WERI-Rb-1 (cell line): ENCODE measurements at regions not wholly inside any gene's neighbourhood (a gene's known extent, or its start where the extent isn't known, plus 50 kb on each side); places are given as distances from the start of the nearest gene placed in this dataset.

Experiments used
- DNase-seq: peaks from one replicate; pipeline ENCODE4 v3.0.0-alpha.2; 2020
- H3K27ac ChIP-seq: fragments of 250-450 bp; sonication (Bioruptor Pico); 2 replicates; pipeline ENCODE4 v1.5.1; 2020; ENCODE audit warnings: mild to moderate bottlenecking, moderate library complexity
- H3K27me3 ChIP-seq: fragments of 250-450 bp; sonication (Bioruptor Pico); 2 replicates; pipeline ENCODE4 v1.5.1; 2021; ENCODE audit warnings: mild to moderate bottlenecking, low read depth, moderate library complexity; ENCODE audit not compliant: insufficient read depth, severe bottlenecking
- H3K36me3 ChIP-seq: fragments of 250-450 bp; sonication (Bioruptor Pico); 2 replicates; pipeline ENCODE4 v1.5.1; 2020; ENCODE audit warnings: mild to moderate bottlenecking, moderate library complexity
- H3K4me3 ChIP-seq: 2 replicates; pipeline ENCODE4 v1.5.1; 2011; ENCODE audit warnings: low read depth, mild to moderate bottlenecking, control low read depth, low read length
- H3K9me3 ChIP-seq: fragments of 250-450 bp; sonication (Bioruptor Pico); 2 replicates; pipeline ENCODE4 v1.5.1; 2021; ENCODE audit warnings: mild to moderate bottlenecking, moderate library complexity; ENCODE audit not compliant: severe bottlenecking
- CTCF ChIP-seq: IDR thresholded peaks from 2 replicates; pipeline ENCODE4 v1.5.1; 2011; ENCODE audit warnings: low read depth, mild to moderate bottlenecking, control low read depth, inconsistent platforms, low read length

GRCh38 chr10:128897401-128898129, 569.5 kb upstream of the MGMT start:
- peaks cover 4% of the 10 kb centered on the region for H3K27me3 ChIP-seq
- no peak overlapping the region for H3K27ac ChIP-seq
- no peak for DNase-seq
- H3K4me3 ChIP-seq = no peak overlapping the region
- TF ChIP-seq CTCF = no peak
- H3K9me3 ChIP-seq = no peaks in the 10 kb centered on the region
- H3K36me3 ChIP-seq = no peaks in the 10 kb centered on the region

- Histone ChIP-seq H3K27ac (no peak overlapping the region), H3K4me3 (no peak overlapping the region), H3K36me3 (no peaks in the 10 kb centered on the region), H3K27me3 (peaks cover 5% of the 10 kb centered on the region), H3K9me3 (no peaks in the 10 kb centered on the region)
- TF ChIP-seq CTCF = no peak
- DNase-seq = no peak
These were observed 568.7 kb upstream of the MGMT start for GRCh38 chr10:128898133-128898915.

- TF ChIP-seq CTCF = no peak
- no peak for DNase-seq
- no peak overlapping the region for H3K4me3 ChIP-seq
These were observed 568.2 kb upstream of the MGMT start for GRCh38 chr10:128898916-128899195.

DNA sequence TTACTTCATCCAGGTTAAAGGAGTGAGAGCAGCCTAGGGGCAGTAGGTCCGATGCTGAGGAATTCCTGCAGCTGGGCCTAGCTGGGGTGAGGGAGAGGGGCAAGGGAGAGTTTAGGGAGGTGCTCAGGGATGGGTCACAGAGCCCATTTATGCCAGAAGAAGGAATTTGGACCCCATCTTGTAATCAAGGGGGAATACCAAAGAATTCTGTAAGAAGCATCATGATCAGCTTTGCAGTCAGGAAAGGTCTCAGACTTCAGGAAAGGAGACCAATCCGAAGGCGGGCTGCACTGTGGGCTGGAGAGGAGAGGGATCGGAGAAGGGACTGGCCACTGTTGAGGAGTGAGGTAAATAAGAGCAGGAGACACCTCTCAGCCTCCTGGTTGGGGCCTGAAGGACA, 566.6 kb upstream of the MGMT start:
- H3K9me3 ChIP-seq = no peaks in the 10 kb centered on the region

More at GRCh38 chr10:128898916-128899195, 568.2 kb upstream of the MGMT start:
- no peaks in the 10 kb centered on the region for H3K9me3 ChIP-seq
- H3K36me3 ChIP-seq = no peaks in the 10 kb centered on the region
- H3K27ac ChIP-seq = no peak overlapping the region
- H3K27me3 ChIP-seq = peaks cover 6% of the 10 kb centered on the region

DNA sequence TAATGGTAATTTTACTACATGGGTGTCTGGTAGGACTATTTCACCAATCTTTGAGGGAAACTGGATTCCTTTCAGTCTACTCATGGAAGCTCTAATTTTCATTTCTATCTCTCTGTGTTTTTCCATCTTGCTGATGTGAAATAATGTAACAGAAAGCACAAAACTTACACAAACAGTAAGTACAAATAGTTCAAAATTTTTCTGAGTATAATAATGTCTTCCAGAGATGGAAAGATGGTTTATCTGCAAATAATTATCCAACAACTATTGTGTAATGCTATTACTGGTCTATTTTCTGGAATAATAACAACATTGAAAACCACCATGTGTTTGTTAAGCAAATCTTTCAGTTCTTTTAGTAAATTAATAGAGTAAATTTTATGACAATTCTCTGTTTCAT, 565.8 kb upstream of the MGMT start:
- Histone ChIP-seq H3K27me3 (peaks cover 6% of the 10 kb centered on the region), H3K27ac (no peak overlapping the region), H3K36me3 (no peaks in the 10 kb centered on the region), H3K4me3 (no peak overlapping the region), H3K9me3 (no peaks in the 10 kb centered on the region)
- no peak for DNase-seq
- no peak for TF ChIP-seq CTCF

More for the DNA sequence above, 566.6 kb upstream of the MGMT start:
- TF ChIP-seq CTCF = no peak
- H3K4me3 ChIP-seq = no peak overlapping the region
- peaks cover 6% of the 10 kb centered on the region for H3K27me3 ChIP-seq
- DNase-seq = no peak
- no peaks in the 10 kb centered on the region for H3K36me3 ChIP-seq
- H3K27ac ChIP-seq = no peak overlapping the region
